DMS 273 treated with DMSO at 0.1 percent for 48 hours (cell line): ENCODE measurements at regions not wholly inside any gene's neighbourhood (a gene's known extent, or its start where the extent isn't known, plus 50 kb on each side); places are given as distances from the start of the nearest gene placed in this dataset.

Experiments used
- DNase-seq: peaks from one replicate; lab custom pipeline; 2025; lab: John Stamatoyannopoulos, UW

DNA sequence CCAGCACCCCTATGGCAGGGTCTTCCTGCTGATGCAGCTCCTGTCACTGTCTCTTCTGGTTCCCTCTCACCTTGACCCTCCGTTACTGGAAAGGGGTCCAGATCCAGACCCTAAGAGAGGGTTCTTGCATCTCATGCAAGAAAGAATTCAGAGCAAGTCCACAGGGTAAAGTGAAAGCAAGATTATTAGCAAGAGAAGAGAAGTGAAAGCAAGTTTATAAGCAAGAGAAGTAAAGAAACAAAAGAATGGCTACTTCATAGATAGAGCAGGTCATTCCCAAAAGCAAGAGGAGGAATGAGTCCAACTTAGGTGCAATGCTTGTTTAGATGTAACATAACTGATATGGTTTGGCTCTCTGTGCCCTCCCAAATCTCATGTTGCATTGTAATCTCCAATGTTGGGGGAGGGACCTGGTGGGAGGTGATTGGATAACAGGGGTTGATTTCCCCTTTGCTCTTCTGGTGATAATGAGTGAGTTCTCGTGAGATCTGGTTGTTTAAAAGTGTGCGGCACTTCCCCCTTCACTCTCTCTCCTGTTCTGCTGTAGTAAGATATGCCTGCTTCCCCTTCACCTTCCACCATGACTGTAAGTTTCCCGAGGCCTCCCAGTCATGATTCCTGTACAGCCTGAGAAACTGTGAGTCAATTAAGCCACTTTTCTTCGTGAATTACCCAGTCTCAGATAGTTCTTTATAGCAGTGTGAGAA is 183.3 kb downstream of the MED10 start:
- no peak for DNase-seq

DNA sequence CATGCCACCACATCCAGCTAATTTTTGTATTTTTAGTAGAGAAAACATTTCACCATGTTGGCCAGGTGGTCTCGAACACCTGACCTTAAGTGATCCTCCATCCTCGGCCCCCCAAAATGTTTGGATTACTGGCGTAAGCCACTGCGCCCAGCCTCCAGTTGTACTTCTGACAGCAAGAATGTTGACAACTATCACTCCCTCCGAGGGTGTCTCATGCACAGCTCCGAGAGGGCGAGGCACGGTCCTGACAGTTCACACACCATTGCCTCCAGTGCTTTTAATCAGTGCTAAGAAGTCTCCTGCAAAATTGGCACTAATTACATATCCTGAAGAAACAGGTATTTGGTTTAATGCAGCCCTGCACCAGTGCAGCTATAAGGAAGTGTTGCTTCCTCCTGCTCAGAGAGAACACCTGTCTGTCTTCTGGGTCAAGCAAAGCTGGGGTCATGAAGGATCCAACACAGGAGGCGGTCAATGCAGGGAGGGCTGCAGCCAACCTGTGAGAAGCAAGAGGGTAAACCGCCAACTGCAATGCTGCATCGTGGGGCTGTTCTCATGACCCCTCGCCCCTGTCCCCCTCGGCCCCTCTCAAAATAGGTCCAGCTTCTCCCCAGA is 184.0 kb downstream of the MED10 start:
- DNase-seq: no peak

GRCh38 chr5:6193310-6193709 is 185.0 kb downstream of the MED10 start:
- no peak for DNase-seq

DNA sequence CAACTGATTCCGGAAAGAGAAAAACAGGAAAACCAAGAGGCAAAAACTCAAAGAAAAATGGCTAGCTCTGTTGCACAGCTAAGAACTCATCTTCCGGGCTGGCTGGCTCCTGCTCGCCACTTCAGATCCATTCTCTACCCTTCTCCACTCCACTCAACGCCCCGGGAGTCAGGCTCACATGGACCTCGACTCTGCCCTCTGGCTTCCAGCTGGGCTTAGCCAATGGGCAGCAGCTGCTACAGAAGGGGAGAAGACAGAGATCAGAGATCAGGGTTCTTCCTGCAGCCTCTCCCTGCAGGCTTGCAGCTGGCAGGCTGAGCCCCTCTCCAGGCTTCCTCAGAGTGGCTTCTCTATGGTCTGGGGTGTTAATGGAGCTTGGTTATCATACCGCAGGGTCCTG is 187.5 kb downstream of the MED10 start:
- DNase-seq: no peak

DNA sequence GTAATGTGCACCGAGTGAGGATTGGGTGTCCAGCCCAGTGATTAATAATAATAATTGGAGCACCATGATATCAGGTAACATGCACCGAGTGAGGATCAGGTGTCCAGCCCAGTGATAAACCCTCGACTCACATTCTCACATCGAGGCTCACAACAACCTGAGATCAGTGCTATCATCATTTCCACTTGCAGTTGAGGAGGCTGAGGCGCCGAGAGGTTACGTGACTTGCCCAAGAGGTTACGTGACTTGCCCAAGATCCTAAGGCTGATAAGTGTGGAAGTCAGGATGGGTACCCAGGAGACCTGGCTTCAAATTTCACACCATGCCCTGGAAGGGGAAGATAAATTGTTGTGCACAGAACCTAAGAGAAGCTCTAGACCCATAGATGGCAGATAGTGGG is 189.4 kb downstream of the MED10 start:
- DNase-seq: no peak

- DNase-seq: no peak
Observed at GRCh38 chr5:6188344-6188743, 190.0 kb downstream of the MED10 start.

GRCh38 chr5:6187501-6187900 is 190.8 kb downstream of the MED10 start:
- no peak for DNase-seq

DNA sequence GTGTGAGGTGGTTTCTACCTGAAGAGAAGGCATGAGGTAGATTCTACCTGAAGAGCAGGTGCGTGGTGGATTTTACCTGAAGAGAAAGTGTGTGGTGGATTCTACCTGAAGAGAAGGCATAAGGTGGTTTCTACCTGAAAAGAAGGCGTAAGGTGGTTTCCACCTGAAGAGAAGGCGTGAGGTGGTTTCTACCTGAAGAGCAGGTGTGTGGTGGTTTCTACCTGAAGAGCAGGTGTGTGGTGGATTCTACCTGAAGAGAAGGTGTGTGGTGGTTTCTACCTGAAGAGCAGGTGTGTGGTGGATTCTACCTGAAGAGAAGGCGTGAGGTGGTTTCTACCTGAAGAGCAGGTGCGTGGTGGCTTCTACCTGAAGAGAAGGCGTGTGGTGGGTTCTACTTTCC is 192.8 kb downstream of the MED10 start:
- DNase-seq: no peak

DNA sequence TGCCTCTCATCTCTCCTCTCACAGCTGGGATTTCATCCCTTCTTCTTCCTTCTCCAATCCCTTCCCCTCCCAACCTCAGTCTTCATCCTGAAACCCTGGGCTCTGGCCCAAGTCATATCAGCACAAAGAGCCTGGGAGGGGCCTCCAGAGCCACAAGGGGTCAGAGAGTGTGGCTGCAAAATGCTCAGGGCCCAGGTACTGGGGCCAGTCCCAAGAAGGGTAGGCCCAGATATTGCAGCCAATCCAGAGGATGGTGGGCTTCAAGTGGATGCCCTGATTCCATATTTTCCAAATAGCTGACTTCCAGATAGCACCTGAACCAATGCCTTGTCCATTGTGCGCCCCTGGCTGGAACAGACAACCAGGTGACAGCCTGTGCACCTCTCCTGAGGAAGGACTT is 193.9 kb downstream of the MED10 start:
- DNase-seq: no peak

DNA sequence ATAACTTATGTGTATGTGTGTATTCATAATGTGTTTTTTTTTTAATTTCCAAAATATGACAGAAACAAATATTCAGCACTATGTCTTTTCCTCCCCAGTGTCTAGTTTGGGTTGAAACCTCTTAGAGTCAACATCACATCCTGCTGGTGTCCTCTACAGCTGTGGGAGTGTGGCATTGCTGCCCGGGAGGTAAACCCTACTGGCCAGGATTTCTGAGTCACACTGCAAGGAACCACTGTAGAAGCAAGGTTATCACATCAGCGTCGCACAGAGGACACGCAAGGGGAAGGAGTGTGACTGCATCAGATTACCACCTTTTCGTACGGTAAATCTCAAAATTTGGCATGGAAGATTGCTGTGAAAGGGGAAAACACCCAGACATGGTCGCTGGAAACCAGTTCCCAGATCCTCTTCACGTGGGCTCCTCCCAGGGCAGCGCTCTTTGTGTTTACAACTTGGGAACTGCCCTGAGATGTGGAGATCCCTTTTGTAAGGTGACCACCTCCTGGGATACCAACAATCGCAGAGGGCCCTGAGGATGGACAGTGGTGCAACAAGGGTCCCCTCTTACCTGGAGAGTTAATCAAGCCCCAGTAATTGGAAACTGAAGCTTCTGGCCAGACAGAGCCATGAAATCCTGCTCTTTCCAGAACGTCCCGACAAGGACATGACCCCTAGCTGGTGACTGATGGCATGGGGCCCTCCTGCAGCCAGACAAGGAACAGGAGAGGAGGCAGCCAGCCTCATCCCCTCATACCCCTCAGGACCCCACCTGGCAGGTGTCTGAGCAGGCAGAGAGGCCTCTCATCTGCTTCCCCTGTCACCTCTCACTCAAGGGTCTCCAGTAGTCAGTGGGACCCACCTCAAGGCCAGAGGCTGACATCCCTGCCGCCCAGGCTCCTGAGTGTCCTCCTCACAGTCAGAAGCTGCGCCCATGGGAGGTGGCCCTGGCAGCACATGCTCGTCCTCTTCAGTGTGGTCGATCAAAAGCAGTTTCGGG is 194.7 kb downstream of the MED10 start:
- no peak for DNase-seq

GRCh38 chr5:6182271-6182815 is 196.0 kb downstream of the MED10 start:
- no peak for DNase-seq

- no peak for DNase-seq
Observed at GRCh38 chr5:6181871-6182270, 196.5 kb downstream of the MED10 start.

DNA sequence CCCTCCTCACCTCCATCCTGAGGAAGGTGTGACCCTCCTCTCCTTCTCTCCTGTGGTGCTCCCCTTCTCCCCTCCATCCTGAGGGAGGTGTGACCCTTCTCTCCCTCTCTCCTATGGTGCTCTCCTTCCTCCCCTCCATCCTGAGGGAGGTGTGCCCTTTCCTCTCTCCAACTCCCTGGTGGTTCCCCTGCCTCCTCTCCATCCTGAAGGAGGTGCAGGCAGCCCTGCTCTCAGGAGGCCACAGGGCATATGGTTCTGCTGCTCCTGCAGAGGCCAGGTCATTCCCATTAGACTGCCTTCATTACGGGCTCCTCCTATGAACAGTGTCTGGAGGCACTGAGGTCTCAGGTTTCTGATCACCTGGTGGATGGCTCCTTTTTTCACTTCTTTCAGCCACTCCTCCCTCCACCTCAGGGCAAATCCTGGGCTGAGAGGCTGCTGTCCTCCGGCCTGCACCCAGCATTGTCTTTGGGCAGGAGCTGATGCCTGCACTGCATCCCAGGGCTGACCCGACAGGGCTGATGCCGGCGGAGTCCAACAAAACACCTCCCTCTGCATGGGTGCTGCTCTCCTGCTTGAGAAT is 197.1 kb downstream of the MED10 start:
- no peak for DNase-seq

GRCh38 chr5:6180231-6180872 is 198.0 kb downstream of the MED10 start:
- DNase-seq: no peak

- DNase-seq: no peak
Observed at GRCh38 chr5:6178846-6179532, 199.4 kb downstream of the MED10 start.

DNA sequence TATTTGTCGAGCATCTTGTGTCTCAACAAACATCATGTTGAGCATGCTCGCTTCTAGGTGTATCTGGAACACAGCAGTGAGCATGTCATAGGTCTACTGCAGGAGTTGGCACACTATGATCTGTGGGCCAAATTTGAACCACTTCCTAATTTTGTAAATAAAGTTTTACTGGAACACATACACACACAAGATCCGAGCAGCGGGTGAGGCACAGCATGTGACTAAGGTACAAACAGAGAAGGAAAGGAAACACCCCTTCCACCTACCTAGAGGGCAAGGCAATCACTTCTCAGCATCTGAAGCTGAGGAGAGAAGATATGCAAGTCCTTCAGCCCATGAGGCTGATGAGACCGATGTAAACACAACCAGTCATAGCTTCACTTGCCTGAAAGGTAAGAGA is 200.4 kb downstream of the MED10 start:
- no peak for DNase-seq

DNA sequence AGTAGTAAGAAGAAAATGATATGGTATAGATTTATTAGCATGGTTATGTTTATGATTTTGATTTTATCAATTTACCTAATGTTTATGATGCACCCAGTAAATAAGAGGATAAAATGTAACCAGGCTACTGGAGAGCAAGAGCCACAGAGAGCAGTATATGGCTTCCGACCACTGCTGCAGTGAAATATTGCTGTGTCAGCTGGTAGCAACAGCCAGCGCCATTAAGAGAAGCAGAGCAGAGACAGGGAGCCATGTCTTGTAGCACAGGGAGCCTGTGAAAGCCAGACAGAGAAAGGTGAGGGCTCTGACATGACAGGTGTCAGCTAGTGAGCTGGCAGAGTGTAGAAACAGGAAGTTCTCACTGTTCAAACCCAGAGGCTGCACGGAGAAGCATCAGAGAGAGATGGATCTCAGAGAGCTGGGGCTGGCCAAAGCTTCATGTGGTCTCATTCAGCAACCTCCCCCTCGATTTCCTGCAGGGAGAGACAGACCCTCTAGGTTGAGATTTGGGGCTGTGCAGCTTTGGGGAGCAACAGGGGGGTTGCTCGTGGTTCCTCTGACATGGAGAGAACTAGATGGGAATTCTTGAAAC is 202.1 kb downstream of the MED10 start:
- no peak for DNase-seq

DNA sequence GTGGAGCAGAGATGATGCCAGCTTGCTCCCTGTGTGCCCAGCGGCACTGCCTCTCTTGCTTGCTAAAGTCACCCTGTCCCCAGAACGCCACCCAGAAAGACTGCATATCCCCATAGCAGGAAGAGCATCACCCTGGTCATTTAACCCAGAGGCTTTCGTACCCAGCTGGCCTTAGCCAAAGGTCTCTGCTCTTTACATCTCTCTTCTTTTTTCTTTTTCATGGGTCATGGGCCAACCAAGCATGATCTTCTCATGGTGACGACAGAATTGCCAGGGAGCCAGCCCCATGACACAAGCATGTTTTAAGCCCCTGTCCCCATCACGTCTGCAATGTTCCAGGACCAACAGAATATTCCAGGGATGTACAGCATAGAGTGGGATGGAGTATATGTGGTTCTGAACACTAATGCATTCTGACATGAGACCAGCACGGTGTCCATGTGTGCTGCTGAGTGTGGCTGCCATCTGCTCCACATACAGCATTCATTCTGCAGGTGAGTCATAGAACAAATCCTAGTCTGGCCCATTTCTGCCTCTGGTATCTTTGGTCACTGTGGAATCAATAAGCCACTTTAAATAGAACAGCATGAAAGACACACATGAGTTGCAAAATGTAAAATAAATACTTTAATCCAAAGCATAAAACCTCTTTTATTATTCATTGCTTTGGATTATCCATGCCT is 203.0 kb downstream of the MED10 start:
- no peak for DNase-seq

DNA sequence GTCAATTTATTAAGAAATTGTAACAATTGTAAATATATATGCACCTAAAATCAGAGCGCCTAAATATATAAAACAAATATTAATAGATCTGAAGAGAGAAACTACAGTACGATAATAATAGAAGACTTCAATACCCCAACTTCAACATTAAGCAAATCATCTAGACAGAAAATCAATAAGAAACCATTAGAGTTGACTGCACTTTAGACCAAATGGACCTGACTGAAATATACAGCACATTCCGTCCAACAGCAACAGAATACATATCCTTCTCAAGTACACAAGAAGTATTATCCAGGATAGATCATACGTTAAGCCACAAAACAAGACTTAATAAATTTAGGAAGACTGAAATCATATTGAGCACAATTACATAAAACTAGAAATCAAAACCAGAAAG is 208.7 kb downstream of the MED10 start:
- no peak for DNase-seq
